GM21786 (cell line): ENCODE measurements at regions not wholly inside any gene's neighbourhood (a gene's known extent, or its start where the extent isn't known, plus 50 kb on each side); places are given as distances from the start of the nearest gene placed in this dataset.

Experiments used
- ATAC-seq: cut with Tn5 transposase; IDR thresholded peaks from one replicate; pipeline ENCODE4 v1.9.1; 2021; ENCODE audit not compliant: unreplicated experiment

DNA sequence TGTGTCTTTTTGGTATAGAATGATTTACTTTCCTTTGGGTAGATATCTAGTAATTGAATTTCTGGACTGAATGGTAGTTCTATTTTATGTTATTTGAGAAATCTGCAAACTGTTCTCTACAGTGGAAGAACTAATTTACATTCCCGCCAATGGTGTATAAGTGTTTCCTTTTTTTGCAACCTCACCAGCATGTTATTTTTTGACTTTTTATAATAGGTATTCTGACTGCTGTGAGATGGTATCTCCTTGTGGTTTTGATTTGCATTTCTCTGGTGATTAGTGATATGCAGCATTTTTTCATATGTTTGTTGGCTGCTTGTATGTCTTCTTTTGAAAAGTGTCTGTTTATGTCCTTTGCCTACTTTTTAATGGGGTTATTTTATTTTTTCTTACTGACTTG lies 607.2 kb downstream of the OTOL1 start:
- ATAC-seq, result no peak

- ATAC-seq, result no peak
Observed at GRCh38 chr3:162111861-162112260, 615.3 kb downstream of the OTOL1 start.

GRCh38 chr3:162112719-162113118 lies 616.1 kb downstream of the OTOL1 start:
- ATAC-seq, result no peak

DNA sequence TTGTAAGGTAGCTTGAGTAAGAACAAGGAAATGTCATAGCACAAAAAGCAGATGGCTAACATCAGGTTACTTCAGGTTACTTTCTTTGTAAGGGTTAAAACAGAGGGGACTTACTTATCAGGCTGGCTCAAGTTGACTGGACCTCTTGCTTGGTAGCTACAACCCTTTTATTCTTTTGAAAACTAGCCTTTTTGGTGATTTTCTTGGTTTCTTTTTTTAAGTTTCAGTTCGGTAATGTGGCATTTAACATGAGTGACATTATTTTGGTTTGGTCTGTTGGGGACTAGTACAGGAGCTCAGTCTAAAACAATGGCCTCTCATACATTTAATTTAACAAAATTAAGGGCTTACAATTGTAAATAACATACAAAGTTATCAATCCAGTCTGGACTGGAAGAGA lies 621.4 kb downstream of the OTOL1 start:
- no peak for ATAC-seq

DNA sequence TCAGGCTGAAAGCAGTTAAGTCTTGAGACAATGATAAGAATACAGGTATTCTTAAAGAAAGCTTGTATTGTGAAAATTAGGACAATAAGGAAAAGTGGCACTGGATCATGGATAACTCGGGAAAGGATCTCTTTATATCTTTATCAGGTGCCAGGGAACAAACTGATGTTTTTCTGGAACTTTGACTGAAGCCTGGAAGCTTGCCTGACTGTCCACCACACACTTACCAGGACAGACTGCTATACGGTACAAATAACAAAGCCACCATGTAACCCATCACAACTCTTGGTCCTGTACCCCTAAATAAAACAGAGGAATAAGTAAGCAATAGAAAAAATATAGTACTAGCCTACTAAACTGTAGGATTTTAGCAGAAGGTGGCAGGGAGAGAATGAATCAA lies 623.0 kb downstream of the OTOL1 start:
- no peak for ATAC-seq

GRCh38 chr3:162122405-162122804 lies 625.8 kb downstream of the OTOL1 start:
- ATAC-seq, result no peak

DNA sequence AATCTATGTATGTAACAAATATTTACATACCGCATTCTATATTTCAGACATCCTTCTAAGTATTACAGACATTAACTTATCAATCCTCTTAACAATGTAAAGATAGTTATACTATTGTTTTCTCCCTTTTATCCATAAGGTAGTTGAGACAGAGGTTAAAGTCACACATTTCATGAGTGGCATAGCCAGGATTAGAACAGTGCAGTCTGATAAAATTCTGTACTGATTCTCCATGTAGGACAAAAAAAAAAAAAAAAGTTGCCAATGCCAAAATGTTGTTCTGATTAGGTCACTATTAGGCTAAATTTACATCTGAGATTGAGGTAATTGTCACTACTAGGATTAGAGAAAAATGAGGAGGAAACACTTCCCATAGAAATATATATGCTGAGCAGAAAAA lies 629.2 kb downstream of the OTOL1 start:
- ATAC-seq, result no peak

GRCh38 chr3:162130582-162130981 lies 634.0 kb downstream of the OTOL1 start:
- ATAC-seq, result no peak

- no peak for ATAC-seq
Observed at GRCh38 chr3:162132981-162133380, 636.4 kb downstream of the OTOL1 start.

DNA sequence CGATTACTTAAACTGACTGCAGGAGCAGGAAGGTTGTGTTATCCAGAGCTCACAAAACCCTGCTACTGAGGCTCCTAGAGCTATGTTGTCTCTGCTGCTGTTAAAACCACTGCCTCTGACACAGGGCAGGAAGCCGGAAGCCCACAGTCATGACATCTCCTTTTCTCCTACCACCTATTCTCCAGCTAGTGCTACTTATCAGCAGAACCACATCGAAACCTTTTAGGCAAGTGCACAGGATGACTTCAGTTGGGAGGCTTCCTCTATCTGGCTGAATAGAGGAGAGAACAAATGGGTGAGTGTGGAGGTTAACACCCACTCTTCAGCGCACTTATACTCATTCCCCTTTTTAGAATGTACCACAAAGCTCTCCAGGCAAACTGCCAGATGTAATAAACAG lies 638.0 kb downstream of the OTOL1 start:
- peak; percentile 54 for ATAC-seq

- no peak for ATAC-seq
Observed at GRCh38 chr3:162136136-162136535, 639.5 kb downstream of the OTOL1 start.

DNA sequence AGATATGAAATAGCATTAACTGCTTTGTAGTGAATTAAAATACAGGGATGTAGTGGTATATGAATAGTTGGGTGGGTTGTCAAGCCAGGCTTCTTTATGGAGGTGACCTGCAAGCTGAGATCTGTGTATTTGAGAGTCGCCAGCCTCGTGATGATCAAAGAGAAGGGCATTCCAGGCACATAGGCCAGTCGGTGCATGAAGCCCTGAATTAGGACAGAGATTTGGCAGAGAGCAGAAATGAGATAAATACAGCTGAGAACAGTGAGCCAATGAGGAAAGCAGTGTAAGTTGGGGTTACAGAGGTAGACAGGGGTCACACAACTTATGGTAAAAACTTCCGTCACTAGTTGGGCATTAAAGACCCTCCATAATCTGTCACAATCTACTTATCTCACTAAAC lies 641.9 kb downstream of the OTOL1 start:
- ATAC-seq, result no peak

DNA sequence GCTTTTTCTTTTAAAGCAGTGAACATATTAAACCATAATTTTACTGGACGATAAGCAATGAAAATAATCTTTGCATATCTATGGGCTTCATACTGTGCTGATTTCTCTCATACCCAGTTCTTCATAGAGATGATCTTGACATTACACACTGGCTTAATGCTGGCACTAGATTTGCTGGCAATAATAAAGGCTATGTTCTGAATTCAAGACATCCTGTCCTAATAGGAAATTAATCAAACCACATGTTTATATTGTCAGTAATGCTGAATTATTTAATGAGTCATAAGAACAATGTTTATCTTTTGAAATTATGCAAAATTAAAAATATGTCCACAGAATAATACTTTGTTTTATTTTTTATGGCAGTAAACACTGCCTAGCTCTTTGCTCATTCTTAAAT lies 643.2 kb downstream of the OTOL1 start:
- no peak for ATAC-seq

- no peak for ATAC-seq
Observed at GRCh38 chr3:162141272-162141791, 644.7 kb downstream of the OTOL1 start.

GRCh38 chr3:162142511-162142910 lies 645.9 kb downstream of the OTOL1 start:
- ATAC-seq, result no peak

GRCh38 chr3:162143180-162143579 lies 646.6 kb downstream of the OTOL1 start:
- ATAC-seq, result no peak

- no peak for ATAC-seq
Observed at GRCh38 chr3:162147996-162148395, 651.4 kb downstream of the OTOL1 start.

DNA sequence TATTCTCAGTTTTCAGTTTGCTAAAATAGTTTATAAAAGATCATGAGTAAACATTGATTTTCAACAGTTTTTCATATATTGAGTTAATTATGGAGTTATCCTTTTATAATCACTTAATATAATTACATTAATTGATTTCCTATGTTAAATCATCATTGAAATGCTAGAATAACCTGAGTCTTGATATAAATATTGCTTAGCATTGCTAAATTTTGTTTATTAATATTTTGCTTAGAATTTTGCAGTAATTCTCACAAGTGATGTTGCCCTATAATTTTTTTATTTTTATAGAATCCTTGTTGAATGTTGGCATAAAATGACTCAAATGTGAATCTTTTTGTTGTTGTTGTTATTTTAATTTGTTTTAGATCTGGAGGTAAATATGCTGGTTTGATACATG lies 654.2 kb downstream of the OTOL1 start:
- ATAC-seq, result no peak

DNA sequence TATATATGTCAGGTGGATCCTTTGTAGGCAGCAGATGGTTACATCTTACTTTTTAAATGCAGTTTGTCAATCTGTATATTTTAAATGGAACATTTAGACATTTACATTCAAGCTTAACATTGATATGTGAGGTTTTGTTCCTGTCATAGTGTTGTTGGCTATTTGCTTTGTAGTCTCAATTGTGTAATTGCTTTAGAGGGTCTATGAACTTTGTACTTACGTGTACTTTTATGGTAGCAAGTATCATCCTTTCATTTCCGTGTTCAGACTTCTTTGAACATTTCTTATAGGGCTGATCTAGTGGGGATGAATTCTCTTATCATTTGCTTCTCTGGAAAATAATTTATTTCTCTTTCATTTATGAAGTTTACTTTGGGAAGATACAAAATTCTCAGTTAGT lies 656.0 kb downstream of the OTOL1 start:
- no peak for ATAC-seq

DNA sequence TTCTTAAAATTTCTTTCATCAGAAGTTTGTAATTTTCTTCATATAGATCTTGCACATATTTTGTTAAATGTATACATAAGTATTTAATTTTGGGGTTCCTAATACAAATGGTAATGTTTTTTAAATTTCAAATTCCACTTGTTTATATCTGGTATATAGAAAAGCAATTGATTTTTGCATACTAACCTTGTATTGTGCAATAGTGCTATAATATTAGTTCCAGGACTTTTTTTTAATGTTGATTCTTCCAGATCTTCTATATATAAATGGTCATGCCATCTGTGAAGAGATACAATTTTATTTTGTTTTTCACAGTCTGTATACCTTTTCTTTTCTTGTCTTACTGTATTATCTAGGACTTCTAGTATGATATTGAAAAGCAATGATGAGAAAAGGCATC lies 665.0 kb downstream of the OTOL1 start:
- ATAC-seq, result no peak

GRCh38 chr3:162165346-162165745 lies 668.7 kb downstream of the OTOL1 start:
- peak; percentile 72 for ATAC-seq

DNA sequence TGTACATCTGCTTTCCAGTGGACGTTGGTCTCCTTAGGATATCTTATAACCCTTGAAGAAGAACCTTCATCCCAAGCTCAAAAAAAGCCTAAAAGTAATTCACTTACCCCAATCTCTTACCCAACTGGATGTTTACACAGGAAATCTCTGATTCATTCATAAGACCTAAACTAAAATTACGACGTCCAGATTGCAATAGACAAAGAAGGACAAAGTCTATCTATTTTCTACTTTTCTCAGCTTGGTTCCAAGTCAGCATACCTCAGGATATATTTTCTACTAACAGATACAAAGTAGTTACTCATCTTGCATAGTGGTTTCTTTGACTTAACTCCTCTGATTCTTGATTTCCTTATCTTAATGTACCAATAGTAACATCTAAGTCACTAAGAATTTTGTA lies 669.9 kb downstream of the OTOL1 start:
- ATAC-seq, result no peak

GRCh38 chr3:162168715-162169114 lies 672.1 kb downstream of the OTOL1 start:
- no peak for ATAC-seq

- ATAC-seq, result peak; percentile 61
Observed at GRCh38 chr3:162170581-162170980, 674.0 kb downstream of the OTOL1 start.
